Activated CD8-positive, alpha-beta T cell treated with anti-CD3 and anti-CD28 coated beads for 36 hours (primary cell): ENCODE measurements at regions not wholly inside any gene's neighbourhood (a gene's known extent, or its start where the extent isn't known, plus 50 kb on each side); places are given as distances from the start of the nearest gene placed in this dataset.
A peak's percentile ranks its signal among the peaks of the same experiment; 100 is the strongest.
"Not testable (repeated sequence)": the region's sequence is repeated elsewhere in the genome, so short reads cannot be mapped to it uniquely, and the experiment has no call there.

Experiments
- ATAC-seq: fragments of 200-7000 bp; cut with Tn5 transposase; one replicate; pipeline ENCODE4 v1.10.0; 2021; ENCODE audit warnings: mild to moderate bottlenecking, moderate library complexity
- CTCF ChIA-PET: fragments of 350-600 bp; sonication (Branson Sonifier 250); formaldehyde crosslinking; loops from one replicate; lab custom pipeline; 2021; ENCODE audit warnings: antibody characterized with exemption; lab: Charles Lee
- POLR2A ChIA-PET: fragments of 350-600 bp; sonication (Branson Sonifier 250); formaldehyde crosslinking; loops from one replicate; lab custom pipeline; 2021; ENCODE audit warnings: antibody characterized with exemption; lab: Charles Lee
- DNase-seq: peaks from one replicate; pipeline ENCODE4 v3.0.0-alpha.2; 2020
- H3K27ac Mint-ChIP-seq: one replicate; pipeline ENCODE4 v1.8.0; 2021; ENCODE audit warnings: mild to moderate bottlenecking, mixed read lengths
- H3K27me3 Mint-ChIP-seq: one replicate; pipeline ENCODE4 v1.8.0; 2021; ENCODE audit warnings: mixed read lengths
- H3K36me3 Mint-ChIP-seq: one replicate; pipeline ENCODE4 v1.8.0; 2021; ENCODE audit warnings: low read depth, mixed read lengths
- H3K4me1 Mint-ChIP-seq: one replicate; pipeline ENCODE4 v1.8.0; 2021; ENCODE audit warnings: low read depth, mixed read lengths
- H3K4me3 Mint-ChIP-seq: one replicate; pipeline ENCODE4 v1.8.0; 2021; ENCODE audit warnings: mild to moderate bottlenecking, moderate library complexity, mixed read lengths
- H3K9me3 Mint-ChIP-seq: one replicate; pipeline ENCODE4 v1.8.0; 2021; ENCODE audit warnings: mixed read lengths
- intact Hi-C: fragments of 100-400 bp; cut with micrococcal nuclease; formaldehyde crosslinking; loops from one replicate; pipeline ENCODE4 v1.10.0; 2022

DNA sequence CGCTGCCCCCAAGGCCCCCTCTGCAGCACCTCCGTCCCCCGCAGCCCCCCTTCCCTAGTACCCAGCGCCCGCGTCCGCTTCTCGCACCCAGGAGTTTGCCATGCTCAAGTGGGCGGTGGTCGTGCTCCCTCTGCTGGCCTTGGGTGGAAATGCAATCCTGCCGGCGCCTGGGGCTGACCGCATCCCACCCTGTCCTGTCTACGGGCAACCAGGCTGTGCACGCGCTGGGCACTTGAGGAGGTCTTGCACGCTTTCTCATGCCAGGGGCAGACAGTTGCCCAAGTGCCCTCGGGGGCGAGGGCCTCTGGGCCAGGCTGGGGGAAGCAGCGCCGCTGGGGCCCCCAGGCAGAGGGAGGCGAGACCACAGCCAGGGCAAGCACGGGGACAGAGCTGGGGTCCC, 1450.7 kb upstream of the TPTE start:
- H3K9me3 Mint-ChIP-seq, ATAC-seq, intact Hi-C loops, H3K4me1 Mint-ChIP-seq, CTCF ChIA-PET, H3K27me3 Mint-ChIP-seq, POLR2A ChIA-PET, H3K27ac Mint-ChIP-seq, H3K36me3 Mint-ChIP-seq, H3K4me3 Mint-ChIP-seq: not testable (repeated sequence)
- peak; percentile 9 for DNase-seq

DNA sequence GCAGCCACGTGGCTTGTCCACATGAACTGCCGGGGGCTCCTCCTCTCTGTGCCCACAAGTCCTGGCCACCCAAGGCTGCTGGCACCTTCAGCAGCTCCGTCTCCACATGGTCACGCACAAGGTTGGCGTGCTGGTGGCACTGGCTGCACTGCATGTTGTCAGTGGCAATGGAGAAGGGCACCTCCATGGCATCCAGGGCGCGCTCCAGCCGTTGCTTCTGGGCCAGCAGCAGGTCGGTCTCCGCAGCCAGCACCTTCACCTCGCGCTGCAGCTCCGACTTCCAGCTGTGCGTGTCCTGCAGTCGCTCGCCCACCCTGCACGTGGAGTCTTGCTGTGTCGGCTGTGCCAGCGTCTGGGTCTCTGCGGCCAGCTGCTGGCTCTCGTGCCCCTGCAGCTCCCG, 1448.4 kb upstream of the TPTE start:
- CTCF ChIA-PET, ATAC-seq, DNase-seq, POLR2A ChIA-PET, H3K4me1 Mint-ChIP-seq, H3K27ac Mint-ChIP-seq, H3K9me3 Mint-ChIP-seq, H3K4me3 Mint-ChIP-seq, intact Hi-C loops, H3K27me3 Mint-ChIP-seq, H3K36me3 Mint-ChIP-seq: not testable (repeated sequence)

DNA sequence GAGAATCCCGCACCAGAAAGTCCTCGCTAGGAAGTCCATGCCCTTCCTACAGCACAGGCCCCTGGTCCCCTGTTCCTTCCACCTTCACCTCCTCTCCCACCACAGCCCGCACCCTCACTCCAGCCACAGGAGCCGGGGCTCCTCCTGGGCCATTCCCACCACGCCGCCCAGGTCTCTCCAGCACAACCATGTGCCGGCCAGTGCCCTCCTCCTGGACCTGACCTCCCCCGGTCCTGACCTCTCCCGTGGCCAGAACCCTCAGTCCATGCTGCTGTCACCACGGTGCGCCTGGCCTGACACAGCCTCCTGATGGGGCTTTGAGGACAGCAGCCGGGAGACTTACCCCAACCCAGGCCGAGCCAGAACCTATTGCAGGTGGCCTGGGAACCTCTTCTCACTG, 1446.6 kb upstream of the TPTE start:
- H3K4me3 Mint-ChIP-seq, intact Hi-C loops, H3K27ac Mint-ChIP-seq, H3K9me3 Mint-ChIP-seq, H3K36me3 Mint-ChIP-seq, POLR2A ChIA-PET, H3K4me1 Mint-ChIP-seq, CTCF ChIA-PET, H3K27me3 Mint-ChIP-seq, DNase-seq, ATAC-seq: not testable (repeated sequence)

DNA sequence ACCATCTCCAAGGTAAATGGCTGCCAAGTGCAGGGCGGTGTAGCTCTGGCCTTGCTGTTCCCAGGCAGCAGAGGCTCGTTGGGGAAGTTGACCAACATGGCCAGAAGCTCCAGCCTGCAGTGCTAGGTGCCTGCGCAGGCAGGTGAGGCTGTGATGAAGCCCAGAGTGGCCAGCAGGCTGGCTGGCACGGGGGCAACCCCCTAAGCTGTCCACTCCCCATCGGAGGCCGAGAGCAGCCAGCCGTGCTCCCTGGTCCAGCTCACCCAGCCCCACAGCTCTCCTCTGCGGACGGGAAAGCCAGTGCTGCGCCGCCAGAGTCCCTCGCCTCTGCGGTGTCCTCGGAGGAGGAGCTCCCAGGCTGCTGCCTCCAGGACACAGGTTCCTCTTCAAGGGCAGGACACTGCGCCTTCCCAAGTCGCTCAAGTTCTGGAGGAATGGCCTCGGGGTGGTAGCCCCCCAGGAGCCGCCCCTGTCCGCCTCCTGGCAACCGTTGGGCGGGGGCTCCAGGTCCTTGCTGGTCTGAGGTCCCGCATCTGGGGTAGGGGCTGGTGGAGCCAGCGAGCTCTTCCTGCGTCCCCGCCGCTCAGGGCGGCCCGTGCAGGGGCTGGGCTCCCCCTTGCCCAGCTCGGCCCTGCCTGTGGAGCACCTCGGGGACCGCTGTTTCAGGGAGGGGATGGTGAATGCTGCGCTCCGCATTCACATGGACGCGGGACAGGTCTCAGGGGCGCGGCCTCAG, 1438.1 kb upstream of the TPTE start:
- H3K27ac Mint-ChIP-seq, POLR2A ChIA-PET, intact Hi-C loops, H3K36me3 Mint-ChIP-seq, H3K9me3 Mint-ChIP-seq, ATAC-seq, DNase-seq, H3K4me3 Mint-ChIP-seq, H3K4me1 Mint-ChIP-seq, CTCF ChIA-PET, H3K27me3 Mint-ChIP-seq: not testable (repeated sequence)

DNA sequence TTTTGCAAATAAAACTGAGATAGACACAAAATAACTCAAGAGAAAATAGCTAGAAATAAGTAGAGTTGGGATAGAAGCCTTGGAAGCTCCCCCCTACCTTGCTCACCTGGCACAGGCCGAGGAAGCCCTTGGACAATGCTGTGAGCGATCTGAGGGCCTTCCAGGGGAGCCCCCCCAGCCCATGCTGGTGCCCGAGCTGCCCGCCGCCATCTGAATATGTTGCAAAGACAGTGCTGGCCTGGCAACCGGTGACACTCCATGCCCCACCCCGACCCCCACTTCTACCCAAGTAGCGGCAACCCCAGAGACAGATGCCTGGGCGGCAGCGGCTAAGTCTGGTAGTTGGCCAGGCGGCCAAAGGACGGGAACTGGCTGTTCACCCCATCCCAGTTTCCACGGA, 1435.1 kb upstream of the TPTE start:
- H3K27me3 Mint-ChIP-seq, H3K36me3 Mint-ChIP-seq, DNase-seq, H3K4me3 Mint-ChIP-seq, POLR2A ChIA-PET, ATAC-seq, intact Hi-C loops, H3K4me1 Mint-ChIP-seq, H3K9me3 Mint-ChIP-seq, H3K27ac Mint-ChIP-seq, CTCF ChIA-PET: not testable (repeated sequence)

DNA sequence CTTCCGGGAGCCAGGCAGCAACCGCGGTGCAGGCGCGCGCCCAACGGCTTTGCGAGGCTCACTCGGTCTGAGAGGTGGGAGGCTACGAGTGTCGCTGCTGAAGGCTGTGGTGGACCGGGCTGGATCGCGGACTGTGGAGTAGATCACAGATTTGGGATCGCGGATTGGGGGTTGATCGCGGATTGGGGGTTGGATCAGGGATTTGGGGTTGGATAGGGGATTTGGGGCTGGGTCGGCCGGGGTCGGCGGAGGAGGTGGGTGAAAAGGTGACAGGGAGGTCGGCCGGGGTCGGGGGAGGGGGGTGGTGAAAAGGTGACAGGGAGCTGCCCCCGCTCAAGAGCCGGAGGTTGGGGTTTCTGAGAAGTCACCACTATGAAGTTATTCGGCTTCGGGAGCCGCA, 1433.6 kb upstream of the TPTE start:
- H3K36me3 Mint-ChIP-seq, CTCF ChIA-PET, H3K4me3 Mint-ChIP-seq, ATAC-seq, DNase-seq, H3K27ac Mint-ChIP-seq, H3K9me3 Mint-ChIP-seq, H3K4me1 Mint-ChIP-seq, POLR2A ChIA-PET, H3K27me3 Mint-ChIP-seq, intact Hi-C loops: not testable (repeated sequence)

DNA sequence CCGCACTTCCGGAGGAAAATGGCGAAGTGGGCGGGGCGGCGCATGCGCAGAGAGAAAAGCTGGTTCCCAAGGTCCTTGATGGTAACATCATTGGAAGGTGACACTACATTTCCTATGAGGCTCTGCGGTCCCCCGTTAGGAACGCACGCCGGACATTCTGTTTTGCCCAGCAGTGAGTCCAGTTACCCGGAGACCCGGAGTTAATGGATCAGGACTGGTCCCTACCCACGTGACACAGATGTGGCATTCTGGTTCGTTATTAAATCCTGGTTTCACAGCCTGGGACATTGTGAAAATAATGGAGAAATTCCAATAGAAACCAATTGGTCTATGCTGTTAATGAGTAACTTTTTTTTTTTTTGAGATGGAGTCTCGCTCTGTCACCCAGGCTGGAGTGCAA, 1391.6 kb upstream of the TPTE start:
- CTCF ChIA-PET, ATAC-seq, intact Hi-C loops, H3K9me3 Mint-ChIP-seq, H3K4me1 Mint-ChIP-seq, H3K27ac Mint-ChIP-seq, H3K27me3 Mint-ChIP-seq, H3K4me3 Mint-ChIP-seq, POLR2A ChIA-PET, H3K36me3 Mint-ChIP-seq, DNase-seq: not testable (repeated sequence)

DNA sequence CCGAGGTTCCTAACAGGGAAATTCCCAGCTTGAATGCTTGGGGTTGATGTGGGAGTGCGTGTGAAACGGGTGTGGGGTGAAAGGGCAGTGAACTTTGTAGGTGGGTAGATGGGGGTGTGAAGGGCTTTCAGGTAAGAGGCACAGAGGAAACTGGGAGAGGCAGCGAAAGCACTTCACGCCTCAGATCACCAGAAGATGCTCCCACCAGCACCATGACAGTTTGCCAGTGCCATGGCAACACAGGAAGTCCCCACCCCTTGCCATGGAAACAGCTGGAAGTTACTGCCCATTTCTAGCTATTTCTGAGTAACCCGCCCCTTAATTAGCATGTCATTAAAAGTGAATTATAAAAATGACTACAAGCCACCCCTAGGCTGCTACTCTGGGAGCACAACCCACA, 1390.6 kb upstream of the TPTE start:
- H3K4me1 Mint-ChIP-seq, H3K36me3 Mint-ChIP-seq, H3K27me3 Mint-ChIP-seq, H3K9me3 Mint-ChIP-seq, H3K4me3 Mint-ChIP-seq, H3K27ac Mint-ChIP-seq, CTCF ChIA-PET, DNase-seq, POLR2A ChIA-PET, intact Hi-C loops, ATAC-seq: not testable (repeated sequence)
